Adrenal gland (tissue), 5 donors: ENCODE measurements at regions not wholly inside any gene's neighbourhood (a gene's known extent, or its start where the extent isn't known, plus 50 kb on each side); places are given as distances from the start of the nearest gene placed in this dataset.

Experiments used
- POLR2A ChIP-seq, 2 donors: fragments of 450-650 bp; IDR thresholded peaks; one replicate each; pipeline ENCODE4 v1.6.1; 2017; ENCODE audit warnings: antibody characterized with exemption in 2 of 2, mild to moderate bottlenecking in 2 of 2, moderate library complexity in 1 of 2
- TF ChIP-seq, protein P1 (sequence below), 6 experiments: fragments of 450-650 bp in 4 of 6; fragments of 200-600 bp in 2 of 6; sonication (generic) in 1 of 6; IDR thresholded peaks; 1 replicate in 5 of 6; 2 replicates in 1 of 6; pipeline versions ENCODE4 v1.5.1 to v1.8.0; 2016 to 2021; ENCODE audit warnings: antibody characterized with exemption in 6 of 6, mild to moderate bottlenecking in 2 of 6, moderate library complexity in 1 of 6
- donor health status: DM: no; HTN: no; CAD: no.

DNA sequence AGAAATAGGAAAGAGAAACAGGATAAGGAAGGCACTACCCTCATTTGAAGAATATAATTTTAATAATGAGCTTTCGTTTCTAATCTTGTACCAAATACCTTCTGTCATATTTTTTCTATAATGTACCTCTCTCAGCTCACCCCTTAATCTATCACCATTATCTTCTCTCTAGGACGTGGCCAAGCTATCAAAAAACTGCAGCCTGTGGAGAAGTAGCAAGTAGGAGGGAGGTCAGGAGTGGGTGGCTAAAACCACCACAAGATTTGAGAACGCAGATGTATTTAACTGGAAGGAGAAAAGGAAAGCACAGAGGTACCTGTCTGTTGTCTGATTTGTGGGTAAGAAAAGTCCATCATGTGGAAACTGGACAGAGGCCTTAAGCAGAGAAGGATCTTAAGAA, 576.7 kb upstream of the DIPK2B start:
- TF ChIP-seq, protein P1, sequence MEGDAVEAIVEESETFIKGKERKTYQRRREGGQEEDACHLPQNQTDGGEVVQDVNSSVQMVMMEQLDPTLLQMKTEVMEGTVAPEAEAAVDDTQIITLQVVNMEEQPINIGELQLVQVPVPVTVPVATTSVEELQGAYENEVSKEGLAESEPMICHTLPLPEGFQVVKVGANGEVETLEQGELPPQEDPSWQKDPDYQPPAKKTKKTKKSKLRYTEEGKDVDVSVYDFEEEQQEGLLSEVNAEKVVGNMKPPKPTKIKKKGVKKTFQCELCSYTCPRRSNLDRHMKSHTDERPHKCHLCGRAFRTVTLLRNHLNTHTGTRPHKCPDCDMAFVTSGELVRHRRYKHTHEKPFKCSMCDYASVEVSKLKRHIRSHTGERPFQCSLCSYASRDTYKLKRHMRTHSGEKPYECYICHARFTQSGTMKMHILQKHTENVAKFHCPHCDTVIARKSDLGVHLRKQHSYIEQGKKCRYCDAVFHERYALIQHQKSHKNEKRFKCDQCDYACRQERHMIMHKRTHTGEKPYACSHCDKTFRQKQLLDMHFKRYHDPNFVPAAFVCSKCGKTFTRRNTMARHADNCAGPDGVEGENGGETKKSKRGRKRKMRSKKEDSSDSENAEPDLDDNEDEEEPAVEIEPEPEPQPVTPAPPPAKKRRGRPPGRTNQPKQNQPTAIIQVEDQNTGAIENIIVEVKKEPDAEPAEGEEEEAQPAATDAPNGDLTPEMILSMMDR (IDR thresholded peaks at IDR 0.05), result no peak
- no peak for TF ChIP-seq POLR2A (IDR thresholded peaks at IDR 0.05)
